Stimulated activated CD8-positive, alpha-beta memory T cell treated with anti-CD3 and anti-CD28 coated beads, Interleukin-4, amount 100 ng/mL, for 48 hours (primary cell): ENCODE measurements at regions not wholly inside any gene's neighbourhood (a gene's known extent, or its start where the extent isn't known, plus 50 kb on each side); places are given as distances from the start of the nearest gene placed in this dataset.

Source experiments
- DNase-seq: peaks from one replicate; pipeline ENCODE4 v3.0.0-alpha.2; 2020

GRCh38 chr3:56862352-56863062 is 60.8 kb upstream of the ARHGEF3 start:
- DNase-seq, result no peak

GRCh38 chr3:56861511-56861910 is 59.8 kb upstream of the ARHGEF3 start:
- DNase-seq, result no peak

GRCh38 chr3:56860939-56861338 is 59.2 kb upstream of the ARHGEF3 start:
- DNase-seq, result no peak

- no peak for DNase-seq
Measured at GRCh38 chr3:56860351-56860750, 58.6 kb upstream of the ARHGEF3 start.

- no peak for DNase-seq
Measured at GRCh38 chr3:56858331-56858730, 56.6 kb upstream of the ARHGEF3 start.

GRCh38 chr3:56857178-56857577 is 55.4 kb upstream of the ARHGEF3 start:
- no peak for DNase-seq

GRCh38 chr3:56856752-56857151 is 55.0 kb upstream of the ARHGEF3 start:
- DNase-seq, result no peak

GRCh38 chr3:56855856-56856512 is 54.2 kb upstream of the ARHGEF3 start:
- DNase-seq, result peak; percentile 62

- DNase-seq, result no peak
Measured at GRCh38 chr3:56854856-56855611, 53.3 kb upstream of the ARHGEF3 start.

- DNase-seq, result no peak
Measured at GRCh38 chr3:56851966-56852884, 50.5 kb upstream of the ARHGEF3 start.
